ENCODE measurements at regions not wholly inside any gene's neighbourhood (a gene's known extent, or its start where the extent isn't known, plus 50 kb on each side); places are given as distances from the start of the nearest gene placed in this dataset.
"Not testable (repeated sequence)": the region's sequence is repeated elsewhere in the genome, so short reads cannot be mapped to it uniquely, and the experiment has no call there.

- no peak overlapping the region for H3K27ac ChIP-seq (ENCODE audit: low read depth, low read length)
- TF ChIP-seq EZH2phosphoT487 (IDR thresholded peaks at IDR 0.05; ENCODE audit: borderline replicate concordance, low read length) = no peak
- no peak for TF ChIP-seq CTCF (IDR thresholded peaks at IDR 0.05; ENCODE audit: low read depth, low read length, poor library complexity, severe bottlenecking)
- H3K4me1 ChIP-seq (ENCODE audit: control insufficient read depth, low read length) = no peaks in the 10 kb centered on the region
- H3K27me3 ChIP-seq (ENCODE audit: control insufficient read depth, low read length) = no peaks in the 10 kb centered on the region
- no peaks in the 10 kb centered on the region for H3K9me2 ChIP-seq (replicated peaks; ENCODE audit: control insufficient read depth, low read length)
- H3K36me3 ChIP-seq (ENCODE audit: control insufficient read depth, low read length) = no peaks in the 10 kb centered on the region
- H3F3A ChIP-seq (ENCODE audit: control insufficient read depth, insufficient read depth) = no peaks in the 10 kb centered on the region
- H3K79me2 ChIP-seq (ENCODE audit: control insufficient read depth, low read length) = no peaks in the 10 kb centered on the region
- H3K4me2 ChIP-seq (ENCODE audit: low read length) = no peak overlapping the region
- no peaks in the 10 kb centered on the region for H3K9me3 ChIP-seq (ENCODE audit: control insufficient read depth, insufficient read depth, low read length)
- no peak overlapping the region for H3K4me3 ChIP-seq (ENCODE audit: low read length)
- no peaks in the 10 kb centered on the region for H4K20me1 ChIP-seq (ENCODE audit: control insufficient read depth, insufficient read depth, low read depth, low read length)
Observed at GRCh38 chr4:23412701-23413100, 477.1 kb downstream of the PPARGC1A start.

GRCh38 chr4:23408913-23409312 is 480.9 kb downstream of the PPARGC1A start:
- not testable (repeated sequence) for H3K9me2 ChIP-seq (replicated peaks; ENCODE audit: control insufficient read depth, low read length); H4K20me1 ChIP-seq (ENCODE audit: control insufficient read depth, insufficient read depth, low read depth, low read length); H3K4me3 ChIP-seq (ENCODE audit: low read length); H3K27me3 ChIP-seq (ENCODE audit: control insufficient read depth, low read length); H3K9me3 ChIP-seq (ENCODE audit: control insufficient read depth, insufficient read depth, low read length); H3K4me1 ChIP-seq (ENCODE audit: control insufficient read depth, low read length); H3K27ac ChIP-seq (ENCODE audit: low read depth, low read length); H3K36me3 ChIP-seq (ENCODE audit: control insufficient read depth, low read length); H3F3A ChIP-seq (ENCODE audit: control insufficient read depth, insufficient read depth); H3K4me2 ChIP-seq (ENCODE audit: low read length); H3K79me2 ChIP-seq (ENCODE audit: control insufficient read depth, low read length)

GRCh38 chr4:23401572-23401971 is 488.3 kb downstream of the PPARGC1A start:
- Histone ChIP-seq H3K4me1 (ENCODE audit: control insufficient read depth, low read length) (no peaks in the 10 kb centered on the region), H3K9me3 (ENCODE audit: control insufficient read depth, insufficient read depth, low read length) (no peaks in the 10 kb centered on the region)

More at GRCh38 chr4:23401572-23401971, 488.3 kb downstream of the PPARGC1A start:
- TF ChIP-seq CTCF (IDR thresholded peaks at IDR 0.05; ENCODE audit: low read depth, low read length, poor library complexity, severe bottlenecking) (no peak), EZH2phosphoT487 (IDR thresholded peaks at IDR 0.05; ENCODE audit: borderline replicate concordance, low read length) (no peak)
- H3K27me3 ChIP-seq (ENCODE audit: control insufficient read depth, low read length) = no peaks in the 10 kb centered on the region
- no peaks in the 10 kb centered on the region for H3K36me3 ChIP-seq (ENCODE audit: control insufficient read depth, low read length)
- H3K79me2 ChIP-seq (ENCODE audit: control insufficient read depth, low read length) = no peaks in the 10 kb centered on the region
- H3K9me2 ChIP-seq (replicated peaks; ENCODE audit: control insufficient read depth, low read length) = no peaks in the 10 kb centered on the region
- H3K27ac ChIP-seq (ENCODE audit: low read depth, low read length) = no peak overlapping the region
- no peak overlapping the region for H3K4me3 ChIP-seq (ENCODE audit: low read length)
- no peak overlapping the region for H3K4me2 ChIP-seq (ENCODE audit: low read length)
- no peaks in the 10 kb centered on the region for H4K20me1 ChIP-seq (ENCODE audit: control insufficient read depth, insufficient read depth, low read depth, low read length)
- no peaks in the 10 kb centered on the region for H3F3A ChIP-seq (ENCODE audit: control insufficient read depth, insufficient read depth)
